ENCODE measurements at regions not wholly inside any gene's neighbourhood (a gene's known extent, or its start where the extent isn't known, plus 50 kb on each side); places are given as distances from the start of the nearest gene placed in this dataset.

DNA sequence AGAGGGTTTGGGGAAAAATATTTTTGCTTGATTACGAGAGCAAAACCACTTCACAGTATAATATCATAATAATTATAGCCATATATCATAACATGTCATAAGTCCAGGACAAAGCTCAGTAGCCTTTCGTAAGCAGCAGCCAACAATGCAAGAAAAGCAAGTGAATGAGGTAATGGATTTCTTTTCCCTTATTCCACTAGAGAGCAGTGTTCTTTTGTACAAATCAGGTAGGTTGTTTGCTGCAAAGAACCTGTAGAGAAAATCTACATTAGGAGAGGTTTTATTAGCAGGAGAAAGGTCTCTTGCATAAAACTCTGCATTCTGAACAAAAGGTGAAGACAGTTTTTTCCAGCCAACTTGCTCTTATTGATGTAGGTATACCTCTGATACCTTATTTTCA, 1033.4 kb downstream of the TLE4 start:
- DNase-seq (ENCODE audit: low spot score) (peak; percentile 16), FAIRE-seq (peak; percentile 21), ATAC-seq (peak; percentile 41; the same call in 1 of the 3 replicates)
- no peaks in the 10 kb centered on the region for H3K36me3 ChIP-seq (replicated peaks in 1 of 2; ENCODE audit: control insufficient read depth in 1 of 2, insufficient read depth in 2 of 2, low read length in 2 of 2)
- ChIA-PET POLR2A (no interaction called here), CTCF (ENCODE audit: low intra/inter-chr PET ratio, low total read pairs) (no interaction called here)
- H3K79me2 ChIP-seq (ENCODE audit: insufficient read depth, low read length) = no peaks in the 10 kb centered on the region
- no peaks in the 10 kb centered on the region for H3K9me3 ChIP-seq (ENCODE audit: low read length)
- no peak overlapping the region for H3K9ac ChIP-seq (ENCODE audit: insufficient read depth, low read depth, low read length)
- H3K27me3 ChIP-seq (ENCODE audit: control insufficient read depth in 1 of 2, insufficient read depth in 2 of 2, low read length in 2 of 2) = no peaks in the 10 kb centered on the region
- no peak overlapping the region for H3K4me3 ChIP-seq (replicated peaks in 1 of 3; ENCODE audit: insufficient read depth in 1 of 3, low read depth in 2 of 3, low read length in 3 of 3)
- H4K20me1 ChIP-seq (ENCODE audit: insufficient read depth, low read length) = no peaks in the 10 kb centered on the region
- BruUV-seq (replicated peaks) = no TSS peak
- 13% methylated on average over 2 of the region's 2 CpGs for WGBS (ENCODE audit: low lambda C conversion rate)
- TF ChIP-seq STAG1 (CRISPR knock-in tag; IDR thresholded peaks at IDR 0.05) (peak; percentile 55), ZNF678 (CRISPR knock-in tag; IDR thresholded peaks at IDR 0.05) (no peak), SMC3 (IDR thresholded peaks at IDR 0.05; ENCODE audit: low read length) (0 out of 2 replicates have a peak, but pooled peaks have one; percentile 7)
- TF ChIP-seq, protein P1, sequence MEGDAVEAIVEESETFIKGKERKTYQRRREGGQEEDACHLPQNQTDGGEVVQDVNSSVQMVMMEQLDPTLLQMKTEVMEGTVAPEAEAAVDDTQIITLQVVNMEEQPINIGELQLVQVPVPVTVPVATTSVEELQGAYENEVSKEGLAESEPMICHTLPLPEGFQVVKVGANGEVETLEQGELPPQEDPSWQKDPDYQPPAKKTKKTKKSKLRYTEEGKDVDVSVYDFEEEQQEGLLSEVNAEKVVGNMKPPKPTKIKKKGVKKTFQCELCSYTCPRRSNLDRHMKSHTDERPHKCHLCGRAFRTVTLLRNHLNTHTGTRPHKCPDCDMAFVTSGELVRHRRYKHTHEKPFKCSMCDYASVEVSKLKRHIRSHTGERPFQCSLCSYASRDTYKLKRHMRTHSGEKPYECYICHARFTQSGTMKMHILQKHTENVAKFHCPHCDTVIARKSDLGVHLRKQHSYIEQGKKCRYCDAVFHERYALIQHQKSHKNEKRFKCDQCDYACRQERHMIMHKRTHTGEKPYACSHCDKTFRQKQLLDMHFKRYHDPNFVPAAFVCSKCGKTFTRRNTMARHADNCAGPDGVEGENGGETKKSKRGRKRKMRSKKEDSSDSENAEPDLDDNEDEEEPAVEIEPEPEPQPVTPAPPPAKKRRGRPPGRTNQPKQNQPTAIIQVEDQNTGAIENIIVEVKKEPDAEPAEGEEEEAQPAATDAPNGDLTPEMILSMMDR (CRISPR knock-in tag; IDR thresholded peaks at IDR 0.05) = peak; percentile 49
- H3K4me2 ChIP-seq (ENCODE audit: low read depth, low read length) = no peak overlapping the region
- in situ Hi-C loops (cut with HindIII; ENCODE audit: extremely low pct_ligation_motif_present, low pct_unique_long_range_greater_than_20kb) = no loop called here
- H3K27ac ChIP-seq (ENCODE audit: extremely low read length, insufficient read depth, low read length) = no peak overlapping the region
- intact Hi-C loops (cut with micrococcal nuclease; ENCODE audit: unreplicated experiment) = no loop called here
- no peak overlapping the region for H2AFZ ChIP-seq (ENCODE audit: low read length)
- peaks cover 10% of the 10 kb centered on the region; the same call in 1 of the 2 replicates for H3K4me1 ChIP-seq (ENCODE audit: insufficient read depth, low read length)

DNA sequence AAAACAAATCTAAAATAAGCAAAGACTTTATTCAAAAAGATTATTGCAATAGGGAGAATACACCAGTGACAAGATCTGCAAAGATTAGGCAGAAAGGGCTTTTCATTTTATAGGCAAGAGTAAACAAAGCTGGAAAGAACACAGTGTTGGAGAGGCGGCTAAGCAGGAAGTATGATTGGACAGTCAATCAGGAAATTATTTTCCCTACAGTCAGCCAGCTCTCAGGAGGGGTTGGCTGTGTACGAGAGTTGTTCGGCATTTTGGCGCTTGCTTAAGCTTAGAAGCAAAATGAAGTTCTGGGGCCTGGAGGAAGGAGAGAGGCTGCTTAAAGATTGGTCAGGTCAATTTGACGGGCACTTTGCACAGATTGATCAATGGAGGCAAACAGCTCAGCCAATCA, 1030.5 kb downstream of the TLE4 start:
- in situ Hi-C loops (cut with HindIII; ENCODE audit: extremely low pct_ligation_motif_present, low pct_unique_long_range_greater_than_20kb) = no loop called here
- Histone ChIP-seq H4K20me1 (ENCODE audit: insufficient read depth, low read length) (no peaks in the 10 kb centered on the region), H3K4me2 (ENCODE audit: low read depth, low read length) (no peak overlapping the region), H3K27ac (ENCODE audit: extremely low read length, insufficient read depth, low read length) (no peak overlapping the region), H3K9ac (ENCODE audit: insufficient read depth, low read depth, low read length) (no peak overlapping the region), H3K9me3 (ENCODE audit: low read length) (0 out of 2 replicates have a peak, but pooled peaks cover 7% of the 10 kb centered on the region), H3K4me3 (replicated peaks in 1 of 3; ENCODE audit: insufficient read depth in 1 of 3, low read depth in 2 of 3, low read length in 3 of 3) (no peak overlapping the region), H3K27me3 (ENCODE audit: control insufficient read depth in 1 of 2, insufficient read depth in 2 of 2, low read length in 2 of 2) (no peaks in the 10 kb centered on the region), H3K36me3 (replicated peaks in 1 of 2; ENCODE audit: control insufficient read depth in 1 of 2, insufficient read depth in 2 of 2, low read length in 2 of 2) (no peaks in the 10 kb centered on the region), H3K4me1 (ENCODE audit: insufficient read depth, low read length) (peaks cover 10% of the 10 kb centered on the region; the same call in 1 of the 2 replicates), H2AFZ (ENCODE audit: low read length) (no peak overlapping the region), H3K79me2 (ENCODE audit: insufficient read depth, low read length) (no peaks in the 10 kb centered on the region)
- ATAC-seq (no peak), FAIRE-seq (no peak), DNase-seq (ENCODE audit: low spot score) (no peak)
- intact Hi-C loops (cut with micrococcal nuclease; ENCODE audit: unreplicated experiment) = no loop called here
- CTCF ChIA-PET (ENCODE audit: low intra/inter-chr PET ratio, low total read pairs) = no interaction called here
- WGBS (ENCODE audit: low lambda C conversion rate) = 43% methylated on average over 5 of the region's 5 CpGs
- POLR2A ChIA-PET = no interaction called here
- no TSS peak for BruUV-seq (replicated peaks)
- TF ChIP-seq MTA3 (CRISPR knock-in tag; IDR thresholded peaks at IDR 0.05) (no peak), NCOA1 (CRISPR knock-in tag; IDR thresholded peaks at IDR 0.05) (no peak), ELF4 (CRISPR knock-in tag; IDR thresholded peaks at IDR 0.05; ENCODE audit: borderline replicate concordance) (no peak), DPF2 (CRISPR knock-in tag; IDR thresholded peaks at IDR 0.05; ENCODE audit: borderline replicate concordance, low read depth) (no peak), ZNF597 (CRISPR knock-in tag; IDR thresholded peaks at IDR 0.05) (no peak), MED8 (CRISPR knock-in tag; IDR thresholded peaks at IDR 0.05; ENCODE audit: insufficient replicate concordance) (no peak), ZNF772 (CRISPR knock-in tag; IDR thresholded peaks at IDR 0.05) (no peak), NAIF1 (CRISPR knock-in tag; IDR thresholded peaks at IDR 0.05; ENCODE audit: borderline replicate concordance) (no peak), ZFP1 (CRISPR knock-in tag; IDR thresholded peaks at IDR 0.05) (no peak), ZKSCAN1 (IDR thresholded peaks at IDR 0.05; ENCODE audit: low read length) (no peak), RARA (CRISPR knock-in tag; IDR thresholded peaks at IDR 0.05) (no peak)
- TF ChIP-seq, protein P2, sequence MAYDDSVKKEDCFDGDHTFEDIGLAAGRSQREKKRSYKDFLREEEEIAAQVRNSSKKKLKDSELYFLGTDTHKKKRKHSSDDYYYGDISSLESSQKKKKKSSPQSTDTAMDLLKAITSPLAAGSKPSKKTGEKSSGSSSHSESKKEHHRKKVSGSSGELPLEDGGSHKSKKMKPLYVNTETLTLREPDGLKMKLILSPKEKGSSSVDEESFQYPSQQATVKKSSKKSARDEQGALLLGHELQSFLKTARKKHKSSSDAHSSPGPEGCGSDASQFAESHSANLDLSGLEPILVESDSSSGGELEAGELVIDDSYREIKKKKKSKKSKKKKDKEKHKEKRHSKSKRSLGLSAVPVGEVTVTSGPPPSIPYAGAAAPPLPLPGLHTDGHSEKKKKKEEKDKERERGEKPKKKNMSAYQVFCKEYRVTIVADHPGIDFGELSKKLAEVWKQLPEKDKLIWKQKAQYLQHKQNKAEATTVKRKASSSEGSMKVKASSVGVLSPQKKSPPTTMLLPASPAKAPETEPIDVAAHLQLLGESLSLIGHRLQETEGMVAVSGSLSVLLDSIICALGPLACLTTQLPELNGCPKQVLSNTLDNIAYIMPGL (CRISPR knock-in tag; IDR thresholded peaks at IDR 0.05; ENCODE audit: borderline replicate concordance in 1 of 2, low read depth in 1 of 2) = no peak
